Osteocyte (in vitro differentiated cells): ENCODE measurements at regions not wholly inside any gene's neighbourhood (a gene's known extent, or its start where the extent isn't known, plus 50 kb on each side); places are given as distances from the start of the nearest gene placed in this dataset.

Experiments
- DNase-seq: peaks from one replicate; pipeline ENCODE4 v3.0.0; 2021; ENCODE audit warnings: mixed read lengths; ENCODE audit not compliant: unreplicated experiment; ENCODE audit errors: extremely low spot score
- H3K27ac Mint-ChIP-seq: one replicate; pipeline ENCODE4 v1.8.0; 2021; ENCODE audit warnings: mild to moderate bottlenecking, mixed read lengths; ENCODE audit not compliant: unreplicated experiment
- H3K27me3 Mint-ChIP-seq: one replicate; pipeline ENCODE4 v1.8.0; 2021; ENCODE audit warnings: mixed read lengths; ENCODE audit not compliant: unreplicated experiment
- H3K36me3 Mint-ChIP-seq: one replicate; pipeline ENCODE4 v1.8.0; 2021; ENCODE audit warnings: mixed read lengths; ENCODE audit not compliant: unreplicated experiment
- H3K4me1 Mint-ChIP-seq: one replicate; pipeline ENCODE4 v1.8.0; 2021; ENCODE audit warnings: mixed read lengths; ENCODE audit not compliant: unreplicated experiment
- H3K4me3 Mint-ChIP-seq: one replicate; pipeline ENCODE4 v1.8.0; 2021; ENCODE audit warnings: mild to moderate bottlenecking, moderate library complexity, mixed read lengths; ENCODE audit not compliant: unreplicated experiment
- H3K9me3 Mint-ChIP-seq: one replicate; pipeline ENCODE4 v1.8.0; 2021; ENCODE audit warnings: mixed read lengths; ENCODE audit not compliant: unreplicated experiment
- TF ChIP-seq, protein P1 (sequence below): fragments of 200-600 bp; sonication (generic); IDR thresholded peaks from 2 replicates; pipeline ENCODE4 v1.5.0; 2021; ENCODE audit warnings: antibody characterized with exemption, mild to moderate bottlenecking, moderate library complexity

DNA sequence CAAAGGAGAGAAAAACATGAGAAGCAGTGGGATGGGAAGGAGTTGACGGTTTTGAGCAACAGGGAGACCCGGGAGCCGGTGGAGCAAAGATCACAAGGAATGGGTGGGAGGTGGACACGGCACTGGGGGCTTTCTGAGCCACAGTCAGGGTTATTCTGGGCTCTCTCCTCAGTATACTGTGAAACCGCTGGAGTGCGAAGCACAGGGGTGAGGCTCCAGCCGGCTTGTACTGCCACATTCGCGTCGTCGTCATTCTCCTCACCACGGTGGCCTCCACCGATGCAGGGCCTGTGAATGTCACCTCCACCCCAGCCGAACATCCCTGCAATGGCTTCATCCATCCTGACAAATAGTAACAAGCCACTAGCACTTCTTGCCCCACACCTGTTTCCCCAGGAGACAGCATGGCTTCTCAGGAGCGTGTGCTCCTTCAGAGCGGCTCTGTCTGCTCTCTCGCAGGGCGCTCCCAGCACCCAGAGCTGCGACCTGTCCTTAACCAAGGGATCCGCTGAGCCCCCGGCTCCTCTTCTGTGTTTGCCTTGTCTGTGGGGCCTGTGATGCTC, 1165.3 kb downstream of the TBC1D22A start:
- Mint-ChIP-seq H3K27me3 (no peaks in the 10 kb centered on the region), H3K27ac (no peak overlapping the region), H3K4me1 (no peaks in the 10 kb centered on the region), H3K36me3 (no peaks in the 10 kb centered on the region), H3K4me3 (no peak overlapping the region), H3K9me3 (peaks cover 43% of the 10 kb centered on the region)
- TF ChIP-seq, protein P1, sequence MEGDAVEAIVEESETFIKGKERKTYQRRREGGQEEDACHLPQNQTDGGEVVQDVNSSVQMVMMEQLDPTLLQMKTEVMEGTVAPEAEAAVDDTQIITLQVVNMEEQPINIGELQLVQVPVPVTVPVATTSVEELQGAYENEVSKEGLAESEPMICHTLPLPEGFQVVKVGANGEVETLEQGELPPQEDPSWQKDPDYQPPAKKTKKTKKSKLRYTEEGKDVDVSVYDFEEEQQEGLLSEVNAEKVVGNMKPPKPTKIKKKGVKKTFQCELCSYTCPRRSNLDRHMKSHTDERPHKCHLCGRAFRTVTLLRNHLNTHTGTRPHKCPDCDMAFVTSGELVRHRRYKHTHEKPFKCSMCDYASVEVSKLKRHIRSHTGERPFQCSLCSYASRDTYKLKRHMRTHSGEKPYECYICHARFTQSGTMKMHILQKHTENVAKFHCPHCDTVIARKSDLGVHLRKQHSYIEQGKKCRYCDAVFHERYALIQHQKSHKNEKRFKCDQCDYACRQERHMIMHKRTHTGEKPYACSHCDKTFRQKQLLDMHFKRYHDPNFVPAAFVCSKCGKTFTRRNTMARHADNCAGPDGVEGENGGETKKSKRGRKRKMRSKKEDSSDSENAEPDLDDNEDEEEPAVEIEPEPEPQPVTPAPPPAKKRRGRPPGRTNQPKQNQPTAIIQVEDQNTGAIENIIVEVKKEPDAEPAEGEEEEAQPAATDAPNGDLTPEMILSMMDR = no peak
- peak; percentile 72 for DNase-seq

DNA sequence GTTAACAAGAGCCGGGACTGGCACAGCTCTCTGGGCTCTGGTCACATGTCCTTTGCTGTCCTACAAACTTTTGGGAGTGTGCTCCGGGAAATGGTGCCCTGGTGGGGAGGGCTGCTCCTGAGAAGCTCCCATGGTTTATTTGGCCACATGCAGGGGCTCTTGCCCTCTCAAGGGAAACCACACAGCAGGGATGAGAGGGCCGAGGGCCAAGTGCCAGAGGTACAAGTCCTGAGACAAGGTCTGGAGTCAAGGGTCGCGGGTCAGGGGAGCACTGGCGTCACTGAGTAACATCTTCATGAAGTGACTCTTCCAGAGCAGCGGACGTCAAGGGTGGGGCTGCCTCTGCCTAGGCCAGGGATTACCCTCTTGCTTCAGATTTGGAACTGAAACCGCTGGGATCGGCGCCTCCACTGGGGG, 1160.6 kb downstream of the TBC1D22A start:
- peak; percentile 68 for DNase-seq
- Mint-ChIP-seq H3K27ac (no peak overlapping the region), H3K9me3 (peaks cover 41% of the 10 kb centered on the region), H3K4me3 (no peak overlapping the region), H3K27me3 (no peaks in the 10 kb centered on the region), H3K36me3 (no peaks in the 10 kb centered on the region), H3K4me1 (no peaks in the 10 kb centered on the region)
- TF ChIP-seq, protein P1 = no peak

DNA sequence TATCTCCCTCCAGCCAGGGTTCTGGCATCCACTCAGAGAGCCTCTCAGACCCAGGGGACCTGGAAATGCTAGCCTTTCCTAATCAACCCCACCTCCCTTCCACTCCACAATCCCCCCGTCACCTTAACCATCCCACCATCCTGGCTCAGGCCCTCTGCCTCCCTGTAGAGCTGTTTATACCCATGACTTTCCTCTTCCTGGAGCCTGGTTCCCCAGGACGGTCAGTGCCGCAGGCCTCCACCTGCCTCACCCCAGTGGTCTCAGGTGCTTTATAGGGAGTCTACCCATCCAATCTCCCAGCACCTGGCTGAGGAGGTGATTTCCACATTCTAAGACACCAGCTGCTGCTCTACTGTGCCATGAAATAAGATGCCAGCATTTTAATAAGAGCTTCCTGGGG, 1159.5 kb downstream of the TBC1D22A start:
- Mint-ChIP-seq H3K4me3 (no peak overlapping the region), H3K27ac (no peak overlapping the region), H3K9me3 (peaks cover 39% of the 10 kb centered on the region), H3K36me3 (no peaks in the 10 kb centered on the region), H3K4me1 (no peaks in the 10 kb centered on the region), H3K27me3 (no peaks in the 10 kb centered on the region)
- TF ChIP-seq, protein P1 = no peak
- DNase-seq = peak; percentile 73

DNA sequence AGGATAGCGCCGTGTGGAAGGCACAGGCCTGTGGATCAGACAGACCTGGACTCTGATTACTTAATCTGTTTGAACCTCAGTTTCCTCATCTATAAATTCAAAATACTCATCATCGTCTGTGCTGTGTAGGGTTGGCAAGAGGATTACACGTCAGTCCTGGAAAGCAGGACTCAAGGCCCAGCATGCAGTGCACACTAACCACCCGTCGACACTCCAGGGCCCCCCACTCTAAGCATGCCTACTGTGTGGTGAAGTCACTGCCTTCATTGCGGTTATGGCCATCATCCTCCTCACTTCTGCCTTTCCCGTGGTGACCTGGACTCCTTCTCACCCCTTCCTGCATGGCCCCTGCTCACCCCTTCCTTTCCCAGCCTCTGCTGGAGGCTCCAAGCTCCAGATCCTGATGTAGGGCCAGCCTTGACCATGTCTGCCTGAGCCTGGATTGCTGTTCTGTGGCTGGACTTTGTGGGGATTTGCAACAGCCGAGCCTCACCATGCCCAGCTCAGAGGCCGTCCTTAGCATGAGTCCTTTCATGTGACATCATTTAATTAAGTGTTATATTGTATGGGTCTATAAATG, 1158.0 kb downstream of the TBC1D22A start:
- TF ChIP-seq, protein P1 = no peak
- Mint-ChIP-seq H3K36me3 (no peaks in the 10 kb centered on the region), H3K9me3 (peaks cover 32% of the 10 kb centered on the region), H3K27me3 (no peaks in the 10 kb centered on the region), H3K4me3 (no peak overlapping the region), H3K4me1 (no peaks in the 10 kb centered on the region), H3K27ac (no peak overlapping the region)
- DNase-seq = peak; percentile 57

DNA sequence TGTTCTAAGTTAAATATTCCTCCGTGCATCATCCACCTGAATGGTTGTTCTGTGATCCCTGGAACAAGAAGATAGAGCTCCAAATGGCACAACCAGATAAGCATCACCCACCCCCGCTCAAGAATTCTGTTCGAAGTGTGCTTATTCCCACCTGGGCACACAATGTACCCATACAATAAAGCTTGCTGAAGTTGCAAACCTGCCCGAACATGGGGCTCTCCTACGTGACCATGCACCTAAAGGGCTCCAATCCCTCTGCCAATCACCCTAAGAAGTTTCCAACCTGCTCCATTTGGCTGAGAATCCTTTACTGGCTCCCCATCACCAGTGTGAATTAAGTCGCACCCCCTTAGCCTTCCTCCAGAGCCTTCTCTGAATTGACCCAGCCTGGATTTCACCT, 1157.4 kb downstream of the TBC1D22A start:
- Mint-ChIP-seq H3K4me1 (no peaks in the 10 kb centered on the region), H3K27me3 (no peaks in the 10 kb centered on the region), H3K27ac (no peak overlapping the region), H3K9me3 (peaks cover 27% of the 10 kb centered on the region), H3K36me3 (no peaks in the 10 kb centered on the region), H3K4me3 (no peak overlapping the region)
- peak; percentile 54 for DNase-seq
- TF ChIP-seq, protein P1 = no peak
